Activated CD8-positive, alpha-beta memory T cell treated with anti-CD3 and anti-CD28 coated beads, Interleukin-2, amount 10 ng/mL, durations not matched to agents 7 days and 5 days (primary cell): ENCODE measurements at regions not wholly inside any gene's neighbourhood (a gene's known extent, or its start where the extent isn't known, plus 50 kb on each side); places are given as distances from the start of the nearest gene placed in this dataset.

ENCODE experiments used
- ATAC-seq: fragments of 150-1000 bp; cut with Tn5 transposase; one replicate; pipeline ENCODE4 v1.10.0; 2021; ENCODE audit warnings: moderate library complexity
- CTCF ChIA-PET: fragments of 350-600 bp; sonication (Branson Sonifier 250); formaldehyde crosslinking; loops from one replicate; lab custom pipeline; 2021; ENCODE audit warnings: antibody characterized with exemption; lab: Charles Lee
- DNase-seq: peaks from one replicate; pipeline ENCODE4 v3.0.0-alpha.2; 2020
- H3K27ac Mint-ChIP-seq: one replicate; pipeline ENCODE4 v1.8.0; 2021; ENCODE audit warnings: mild to moderate bottlenecking, mixed read lengths
- H3K27me3 Mint-ChIP-seq: one replicate; pipeline ENCODE4 v1.8.0; 2021; ENCODE audit warnings: mixed read lengths
- H3K36me3 Mint-ChIP-seq: one replicate; pipeline ENCODE4 v1.8.0; 2021; ENCODE audit warnings: mild to moderate bottlenecking, mixed read lengths
- H3K4me1 Mint-ChIP-seq: one replicate; pipeline ENCODE4 v1.8.0; 2021; ENCODE audit warnings: mixed read lengths
- H3K4me3 Mint-ChIP-seq: one replicate; pipeline ENCODE4 v1.8.0; 2021; ENCODE audit warnings: mild to moderate bottlenecking, moderate library complexity, mixed read lengths
- H3K9me3 Mint-ChIP-seq: one replicate; pipeline ENCODE4 v1.8.0; 2022; ENCODE audit warnings: low read depth, mixed read lengths

- Mint-ChIP-seq H3K4me1 (no peaks in the 10 kb centered on the region), H3K4me3 (no peak overlapping the region), H3K36me3 (no peaks in the 10 kb centered on the region), H3K9me3 (peaks cover 6% of the 10 kb centered on the region), H3K27ac (no peak overlapping the region), H3K27me3 (peaks cover 5% of the 10 kb centered on the region)
- CTCF ChIA-PET = no interaction called here
- no peak for ATAC-seq
- DNase-seq = no peak
Measured at GRCh38 chr2:12795851-12796250, 79.1 kb downstream of the TRIB2 start.

- CTCF ChIA-PET = no interaction called here
- DNase-seq (no peak), ATAC-seq (no peak)
- Mint-ChIP-seq H3K27me3 (peaks cover 5% of the 10 kb centered on the region), H3K4me1 (no peaks in the 10 kb centered on the region), H3K9me3 (peaks cover 9% of the 10 kb centered on the region), H3K4me3 (no peak overlapping the region), H3K27ac (no peak overlapping the region), H3K36me3 (no peaks in the 10 kb centered on the region)
Measured at GRCh38 chr2:12796657-12797056, 79.9 kb downstream of the TRIB2 start.

GRCh38 chr2:12797815-12798214 lies 81.1 kb downstream of the TRIB2 start:
- Mint-ChIP-seq H3K9me3 (peaks cover 9% of the 10 kb centered on the region), H3K27me3 (peaks cover 3% of the 10 kb centered on the region), H3K27ac (no peak overlapping the region), H3K4me1 (no peaks in the 10 kb centered on the region), H3K4me3 (no peak overlapping the region), H3K36me3 (no peaks in the 10 kb centered on the region)
- DNase-seq (no peak), ATAC-seq (no peak)
- CTCF ChIA-PET = no interaction called here

GRCh38 chr2:12803607-12804006 lies 86.9 kb downstream of the TRIB2 start:
- Mint-ChIP-seq H3K4me1 (no peaks in the 10 kb centered on the region), H3K27ac (no peak overlapping the region), H3K27me3 (no peaks in the 10 kb centered on the region), H3K9me3 (peaks cover 9% of the 10 kb centered on the region), H3K36me3 (no peaks in the 10 kb centered on the region), H3K4me3 (no peak overlapping the region)
- CTCF ChIA-PET = no interaction called here
- ATAC-seq = no peak
- no peak for DNase-seq

GRCh38 chr2:12804091-12804856 lies 87.5 kb downstream of the TRIB2 start:
- ATAC-seq = no peak
- Mint-ChIP-seq H3K27ac (no peak overlapping the region), H3K4me1 (no peaks in the 10 kb centered on the region), H3K36me3 (no peaks in the 10 kb centered on the region), H3K4me3 (no peak overlapping the region), H3K9me3 (peaks cover 5% of the 10 kb centered on the region), H3K27me3 (no peaks in the 10 kb centered on the region)
- no peak for DNase-seq
- CTCF ChIA-PET = no interaction called here

GRCh38 chr2:12805033-12805432 lies 88.3 kb downstream of the TRIB2 start:
- Mint-ChIP-seq H3K4me1 (no peaks in the 10 kb centered on the region), H3K36me3 (no peaks in the 10 kb centered on the region), H3K4me3 (no peak overlapping the region), H3K27ac (no peak overlapping the region), H3K9me3 (peaks cover 5% of the 10 kb centered on the region), H3K27me3 (no peaks in the 10 kb centered on the region)
- CTCF ChIA-PET = no interaction called here
- ATAC-seq (no peak), DNase-seq (no peak)

GRCh38 chr2:12806549-12807242 lies 90.0 kb downstream of the TRIB2 start:
- H3K27me3 Mint-ChIP-seq = no peaks in the 10 kb centered on the region
- no peak overlapping the region for H3K4me3 Mint-ChIP-seq
- ATAC-seq (no peak), DNase-seq (no peak)
- H3K4me1 Mint-ChIP-seq = no peaks in the 10 kb centered on the region
- H3K36me3 Mint-ChIP-seq = no peaks in the 10 kb centered on the region
- H3K27ac Mint-ChIP-seq = no peak overlapping the region
- CTCF ChIA-PET = interaction anchor here (0.6 kb wide), 1 partner anchor 124 kb away, joined by 3 read pairs; no protein-coding TSS in a partner anchor
- H3K9me3 Mint-ChIP-seq = no peaks in the 10 kb centered on the region

GRCh38 chr2:12807907-12808810 lies 91.4 kb downstream of the TRIB2 start:
- Mint-ChIP-seq H3K4me1 (no peaks in the 10 kb centered on the region), H3K36me3 (no peaks in the 10 kb centered on the region), H3K27ac (no peak overlapping the region), H3K27me3 (no peaks in the 10 kb centered on the region), H3K9me3 (no peaks in the 10 kb centered on the region), H3K4me3 (no peak overlapping the region)
- DNase-seq = no peak
- CTCF ChIA-PET = no interaction called here
- ATAC-seq = no peak

- Mint-ChIP-seq H3K9me3 (no peaks in the 10 kb centered on the region), H3K36me3 (no peaks in the 10 kb centered on the region), H3K4me1 (no peaks in the 10 kb centered on the region), H3K27ac (no peak overlapping the region), H3K4me3 (no peak overlapping the region), H3K27me3 (no peaks in the 10 kb centered on the region)
- no peak for ATAC-seq
- CTCF ChIA-PET = no interaction called here
- no peak for DNase-seq
Measured at GRCh38 chr2:12809526-12809925, 92.8 kb downstream of the TRIB2 start.

GRCh38 chr2:12811916-12812315 lies 95.2 kb downstream of the TRIB2 start:
- peaks cover under 1% of the 10 kb centered on the region for H3K4me1 Mint-ChIP-seq
- no peaks in the 10 kb centered on the region for H3K27me3 Mint-ChIP-seq
- no peaks in the 10 kb centered on the region for H3K9me3 Mint-ChIP-seq

GRCh38 chr2:12813166-12813565 lies 96.4 kb downstream of the TRIB2 start:
- Mint-ChIP-seq H3K27me3 (no peaks in the 10 kb centered on the region), H3K4me1 (peaks cover 2% of the 10 kb centered on the region), H3K27ac (no peak overlapping the region), H3K36me3 (no peaks in the 10 kb centered on the region), H3K4me3 (no peak overlapping the region), H3K9me3 (no peaks in the 10 kb centered on the region)
- DNase-seq (no peak), ATAC-seq (no peak)
- CTCF ChIA-PET = interaction anchor here (1.2 kb wide), 1 partner anchor 97 kb away, joined by 3 read pairs; the partner anchor contains the start of gene TRIB2

More at GRCh38 chr2:12811916-12812315, 95.2 kb downstream of the TRIB2 start:
- Mint-ChIP-seq H3K27ac (no peak overlapping the region), H3K4me3 (no peak overlapping the region), H3K36me3 (no peaks in the 10 kb centered on the region)
- no peak for ATAC-seq
- CTCF ChIA-PET = no interaction called here
- no peak for DNase-seq

GRCh38 chr2:12816379-12817306 lies 99.9 kb downstream of the TRIB2 start:
- CTCF ChIA-PET = no interaction called here
- H3K36me3 Mint-ChIP-seq = no peaks in the 10 kb centered on the region
- DNase-seq = no peak
- no peak overlapping the region for H3K27ac Mint-ChIP-seq
- H3K4me1 Mint-ChIP-seq = peaks cover 2% of the 10 kb centered on the region
- H3K4me3 Mint-ChIP-seq = no peak overlapping the region
- no peaks in the 10 kb centered on the region for H3K9me3 Mint-ChIP-seq
- H3K27me3 Mint-ChIP-seq = peaks cover 3% of the 10 kb centered on the region
- no peak for ATAC-seq
